Gastroesophageal sphincter (tissue), 4 donors: ENCODE measurements at regions not wholly inside any gene's neighbourhood (a gene's known extent, or its start where the extent isn't known, plus 50 kb on each side); places are given as distances from the start of the nearest gene placed in this dataset.

Source experiments
- ATAC-seq: fragments of 150-250 bp; one replicate; pipeline ENCODE4 v1.9.1; 2016; ENCODE audit warnings: mild to moderate bottlenecking, moderate library complexity
- H3K27ac ChIP-seq, 4 donors: fragments of 200-600 bp; sonication (generic) in 3 of 4; 1 replicate in 3 of 4; 2 replicates in 1 of 4; pipeline ENCODE4 v1.5.1; 2016 to 2019
- H3K27me3 ChIP-seq: fragments of 200-600 bp; sonication (generic); one replicate; pipeline ENCODE4 v1.5.1; 2019
- H3K36me3 ChIP-seq, 2 donors: fragments of 200-600 bp; sonication (generic); one replicate each; pipeline ENCODE4 v1.5.1; 2019; ENCODE audit warnings: control low read depth in 1 of 2
- H3K4me1 ChIP-seq, 3 donors: fragments of 200-600 bp; sonication (generic); 1 replicate in 2 of 3; 2 replicates in 1 of 3; pipeline ENCODE4 v1.5.1; 2016 to 2019; ENCODE audit warnings: control low read depth in 2 of 3
- H3K4me3 ChIP-seq, 2 donors: fragments of 200-600 bp; sonication (generic); one replicate each; pipeline ENCODE4 v1.5.1; 2019; ENCODE audit warnings: mild to moderate bottlenecking in 1 of 2, moderate library complexity in 1 of 2
- H3K9me3 ChIP-seq, 3 donors: fragments of 200-600 bp; sonication (generic); one replicate each; pipeline ENCODE4 v1.5.1; 2017 to 2019; ENCODE audit warnings: control low read depth in 2 of 3
- EP300 ChIP-seq: sonication (generic); formaldehyde crosslinking; IDR thresholded peaks from one replicate; pipeline ENCODE4 v1.6.1; 2017; ENCODE audit warnings: antibody characterized with exemption, mild to moderate bottlenecking
- POLR2A ChIP-seq, 2 donors: fragments of 450-650 bp; IDR thresholded peaks; one replicate each; pipeline ENCODE4 v1.6.1; 2017; ENCODE audit warnings: antibody characterized with exemption in 2 of 2, mild to moderate bottlenecking in 2 of 2, moderate library complexity in 1 of 2
- POLR2AphosphoS5 ChIP-seq: sonication (generic); formaldehyde crosslinking; IDR thresholded peaks from one replicate; pipeline ENCODE4 v1.6.1; 2017; ENCODE audit warnings: antibody characterized with exemption
- whole genome bisulfite sequencing, 2 donors: methylation state at CpG; one replicate each; pipeline ENCODE4 v1.1.5; 2018; ENCODE audit warnings: low coverage in 1 of 2; 5-methylcytosine and 5-hydroxymethylcytosine counted together
- TF ChIP-seq, protein P1 (sequence below), 4 experiments: fragments of 200-600 bp in 2 of 4; fragments of 450-650 bp in 2 of 4; sonication (generic) in 1 of 4; IDR thresholded peaks; one replicate each; pipeline ENCODE4 v1.5.1; 2017 to 2019; ENCODE audit warnings: antibody characterized with exemption in 4 of 4, mild to moderate bottlenecking in 2 of 4, moderate library complexity in 2 of 4

DNA sequence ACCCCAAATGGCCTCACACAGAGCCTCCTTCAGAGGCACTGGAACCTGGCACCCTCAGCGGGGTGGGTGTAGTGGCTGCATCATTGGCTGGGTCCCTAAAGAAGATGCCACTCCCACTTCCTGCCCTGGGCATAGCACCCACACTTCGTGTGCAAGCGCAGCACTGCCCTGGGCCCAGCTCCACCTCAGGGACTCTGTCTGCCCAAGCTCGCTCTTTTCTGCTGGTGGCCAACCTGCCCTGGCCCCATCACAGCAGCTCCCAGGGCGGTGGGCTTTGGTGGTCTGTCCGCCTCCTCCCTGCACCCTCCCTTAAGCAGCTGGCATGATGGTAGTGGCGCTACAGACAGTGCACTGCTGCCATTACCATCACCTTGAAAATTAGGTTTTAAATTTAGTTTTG, 829.3 kb upstream of the BRINP3 start:
- H3K4me1 ChIP-seq: no peaks in the 10 kb centered on the region
- no peaks in the 10 kb centered on the region for H3K27me3 ChIP-seq
- no peaks in the 10 kb centered on the region for H3K9me3 ChIP-seq
- no peak overlapping the region for H3K4me3 ChIP-seq
- WGBS, 2 donors: 87 to 93% methylated on average over 3 of the region's 7 CpGs
- no peaks in the 10 kb centered on the region for H3K36me3 ChIP-seq
- no peak overlapping the region for H3K27ac ChIP-seq
- ATAC-seq: no peak
- no peak for TF ChIP-seq POLR2AphosphoS5
- TF ChIP-seq, protein P1, sequence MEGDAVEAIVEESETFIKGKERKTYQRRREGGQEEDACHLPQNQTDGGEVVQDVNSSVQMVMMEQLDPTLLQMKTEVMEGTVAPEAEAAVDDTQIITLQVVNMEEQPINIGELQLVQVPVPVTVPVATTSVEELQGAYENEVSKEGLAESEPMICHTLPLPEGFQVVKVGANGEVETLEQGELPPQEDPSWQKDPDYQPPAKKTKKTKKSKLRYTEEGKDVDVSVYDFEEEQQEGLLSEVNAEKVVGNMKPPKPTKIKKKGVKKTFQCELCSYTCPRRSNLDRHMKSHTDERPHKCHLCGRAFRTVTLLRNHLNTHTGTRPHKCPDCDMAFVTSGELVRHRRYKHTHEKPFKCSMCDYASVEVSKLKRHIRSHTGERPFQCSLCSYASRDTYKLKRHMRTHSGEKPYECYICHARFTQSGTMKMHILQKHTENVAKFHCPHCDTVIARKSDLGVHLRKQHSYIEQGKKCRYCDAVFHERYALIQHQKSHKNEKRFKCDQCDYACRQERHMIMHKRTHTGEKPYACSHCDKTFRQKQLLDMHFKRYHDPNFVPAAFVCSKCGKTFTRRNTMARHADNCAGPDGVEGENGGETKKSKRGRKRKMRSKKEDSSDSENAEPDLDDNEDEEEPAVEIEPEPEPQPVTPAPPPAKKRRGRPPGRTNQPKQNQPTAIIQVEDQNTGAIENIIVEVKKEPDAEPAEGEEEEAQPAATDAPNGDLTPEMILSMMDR (IDR thresholded peaks at IDR 0.05): no peak
- TF ChIP-seq EP300: no peak
- no peak for TF ChIP-seq POLR2A (IDR thresholded peaks at IDR 0.05)

DNA sequence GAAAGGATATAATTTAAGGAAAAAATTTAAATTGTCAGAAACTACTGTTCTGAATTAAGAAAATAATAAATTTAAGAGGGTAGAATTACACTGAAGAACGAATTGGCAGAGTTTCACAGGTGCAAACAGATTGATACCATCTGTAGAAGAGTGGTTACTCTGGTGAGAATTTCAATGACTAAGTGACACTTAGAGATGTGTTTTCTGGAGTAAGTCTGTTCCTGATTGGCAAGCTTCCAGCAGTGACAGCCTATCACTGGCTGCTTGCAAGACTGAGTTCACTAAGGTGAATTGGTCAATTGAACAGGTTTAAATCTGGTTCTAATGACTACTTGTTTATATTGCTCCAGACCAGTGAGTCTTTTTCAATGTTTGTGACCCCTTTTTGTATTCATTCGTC, 838.2 kb upstream of the RGS18 start:
- TF ChIP-seq POLR2AphosphoS5 (no peak), POLR2A (IDR thresholded peaks at IDR 0.05) (no peak), EP300 (no peak)
- TF ChIP-seq, protein P1 (IDR thresholded peaks at IDR 0.05): no peak
- Histone ChIP-seq H3K27ac (no peak overlapping the region), H3K9me3 (no peaks in the 10 kb centered on the region), H3K4me1 (no peaks in the 10 kb centered on the region), H3K27me3 (no peaks in the 10 kb centered on the region), H3K4me3 (no peak overlapping the region), H3K36me3 (no peaks in the 10 kb centered on the region)
- ATAC-seq: no peak
- WGBS, 2 donors: 71 to 75% methylated on average over 2 of the region's 2 CpGs

DNA sequence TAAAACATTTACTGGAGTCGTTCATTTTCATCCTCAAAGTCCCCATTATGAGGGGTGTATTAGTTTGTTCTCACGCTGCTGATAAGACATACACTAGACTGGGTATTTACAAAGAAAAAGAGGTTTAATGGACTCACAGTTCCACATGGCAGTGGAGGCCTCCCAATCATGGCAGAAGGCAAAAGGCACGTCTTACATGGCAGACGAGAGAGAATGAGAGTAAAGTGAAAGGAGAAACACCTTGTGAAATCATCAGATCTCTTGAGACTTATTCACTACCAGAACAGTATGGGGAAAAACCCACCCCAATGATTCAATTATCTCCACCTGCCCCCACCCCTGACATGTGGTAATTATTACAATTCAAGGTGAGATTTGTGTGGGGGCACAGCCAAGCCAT, 830.4 kb upstream of the RGS18 start:
- TF ChIP-seq EP300 (no peak), POLR2A (IDR thresholded peaks at IDR 0.05) (no peak), POLR2AphosphoS5 (no peak)
- TF ChIP-seq, protein P1 (IDR thresholded peaks at IDR 0.05): no peak
- H3K9me3 ChIP-seq: no peaks in the 10 kb centered on the region
- H3K4me1 ChIP-seq: no peaks in the 10 kb centered on the region
- H3K27me3 ChIP-seq: no peaks in the 10 kb centered on the region
- WGBS, 2 donors: 85 to 89% methylated on average over 2 to 4 of the region's 4 CpGs
- H3K4me3 ChIP-seq: no peak overlapping the region
- ATAC-seq: no peak
- H3K36me3 ChIP-seq: no peaks in the 10 kb centered on the region
- H3K27ac ChIP-seq: no peak overlapping the region

DNA sequence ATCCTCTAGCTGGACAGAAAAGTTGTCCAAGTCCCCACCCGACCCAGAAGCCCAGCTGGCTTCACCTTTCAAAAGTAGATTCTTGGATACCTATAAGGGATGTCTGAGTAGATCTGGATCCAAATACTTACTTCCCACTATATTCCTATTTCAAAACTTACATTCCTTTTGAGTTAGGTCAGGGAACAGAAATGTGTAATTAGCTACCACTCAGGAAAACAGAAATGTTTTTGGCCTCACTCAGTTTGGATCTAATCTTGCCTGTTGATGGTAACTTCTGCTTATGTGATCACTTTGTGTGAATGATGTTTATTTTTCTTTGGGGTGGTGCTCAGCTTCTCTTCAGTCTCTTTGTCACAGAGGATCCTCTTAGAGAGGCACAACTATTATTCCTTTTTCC, 814.4 kb upstream of the RGS18 start:
- H3K27me3 ChIP-seq: no peaks in the 10 kb centered on the region
- peak; percentile 76 for ATAC-seq
- 14 to 56% methylated on average over 1 of the region's 1 CpG for whole genome bisulfite sequencing, 2 donors
- TF ChIP-seq POLR2A (IDR thresholded peaks at IDR 0.05) (no peak), EP300 (no peak), POLR2AphosphoS5 (no peak)
- TF ChIP-seq, protein P1 (IDR thresholded peaks at IDR 0.05): no peak
- no peak overlapping the region for H3K27ac ChIP-seq
- H3K9me3 ChIP-seq: no peaks in the 10 kb centered on the region
- no peaks in the 10 kb centered on the region for H3K36me3 ChIP-seq
- H3K4me1 ChIP-seq: no peaks in the 10 kb centered on the region
- H3K4me3 ChIP-seq: no peak overlapping the region

DNA sequence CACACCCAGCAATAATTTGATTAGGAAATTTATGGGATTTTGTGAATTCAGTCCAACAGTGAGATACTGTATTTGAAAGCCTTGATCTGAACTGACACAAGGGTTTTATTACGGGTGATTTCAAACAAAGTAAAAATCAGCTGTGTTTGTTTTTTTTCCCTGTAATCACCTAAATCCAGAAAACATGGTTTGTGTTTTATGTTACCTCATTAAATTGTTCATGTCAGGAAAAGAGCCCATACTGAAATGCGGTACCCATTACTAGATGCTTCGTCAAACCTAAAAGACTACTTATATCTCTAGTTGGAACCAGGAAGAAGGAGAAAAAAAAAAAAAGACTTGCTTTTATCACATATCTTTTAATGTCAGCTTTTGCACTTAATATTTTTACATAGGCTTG, 811.9 kb upstream of the RGS18 start:
- no peak overlapping the region for H3K27ac ChIP-seq
- H3K9me3 ChIP-seq: no peaks in the 10 kb centered on the region
- 92 to 97% methylated on average over 3 of the region's 3 CpGs for WGBS, 2 donors
- no peak overlapping the region for H3K4me3 ChIP-seq
- TF ChIP-seq POLR2A (IDR thresholded peaks at IDR 0.05) (no peak), EP300 (no peak), POLR2AphosphoS5 (no peak)
- TF ChIP-seq, protein P1 (IDR thresholded peaks at IDR 0.05): no peak
- no peaks in the 10 kb centered on the region for H3K36me3 ChIP-seq
- no peak for ATAC-seq
- H3K27me3 ChIP-seq: no peaks in the 10 kb centered on the region
- no peaks in the 10 kb centered on the region for H3K4me1 ChIP-seq
